SK-N-SH treated with all-trans-retinoic acid at 6 μM for 48 hours (cell line): ENCODE measurements at regions not wholly inside any gene's neighbourhood (a gene's known extent, or its start where the extent isn't known, plus 50 kb on each side); places are given as distances from the start of the nearest gene placed in this dataset.

ENCODE experiments used
- ATAC-seq: fragments of 200-7000 bp; cut with Tn5 transposase; 3 replicates; pipeline ENCODE4 v1.9.1; 2020; ENCODE audit warnings: mild to moderate bottlenecking, moderate library complexity
- ARNTL ChIP-seq: fragments of 450-650 bp; formaldehyde crosslinking; IDR thresholded peaks from 2 replicates; pipeline ENCODE4 v1.5.0; 2020; ENCODE audit warnings: low read depth, mild to moderate bottlenecking, moderate library complexity, borderline replicate concordance
- BACH2 ChIP-seq: fragments of 250-450 bp; sonication (Bioruptor Pico); IDR thresholded peaks from 2 replicates; pipeline ENCODE4 v1.9.0; 2021; ENCODE audit warnings: mild to moderate bottlenecking, borderline replicate concordance
- CSDC2 ChIP-seq: fragments of 250-450 bp; sonication (Bioruptor Pico); IDR thresholded peaks from 2 replicates; pipeline ENCODE4 v1.5.0; 2020; ENCODE audit warnings: mild to moderate bottlenecking, moderate library complexity
- ESRRG ChIP-seq: fragments of 250-450 bp; sonication (Bioruptor Pico); IDR thresholded peaks from 2 replicates; pipeline ENCODE4 v1.6.1; 2021; ENCODE audit warnings: mild to moderate bottlenecking
- GLIS3 ChIP-seq: fragments of 250-450 bp; sonication (Bioruptor Pico); IDR thresholded peaks from 2 replicates; pipeline ENCODE4 v1.5.0; 2020; ENCODE audit warnings: mild to moderate bottlenecking, moderate library complexity
- ISL1 ChIP-seq: fragments of 250-450 bp; sonication (Bioruptor Pico); IDR thresholded peaks from 2 replicates; pipeline ENCODE4 v2.1.2; 2022; ENCODE audit warnings: mild to moderate bottlenecking, moderate library complexity
- OSR1 ChIP-seq: fragments of 250-450 bp; sonication (Bioruptor Pico); IDR thresholded peaks from 2 replicates; pipeline ENCODE4 v1.8.0; 2022; ENCODE audit warnings: moderate library complexity, mild to moderate bottlenecking, inconsistent platforms
- PPARA ChIP-seq: fragments of 250-450 bp; sonication (Bioruptor Pico); IDR thresholded peaks from 2 replicates; pipeline ENCODE4 v1.5.0; 2020; ENCODE audit warnings: mild to moderate bottlenecking, borderline replicate concordance
- RARB ChIP-seq: fragments of 250-450 bp; sonication (Bioruptor Pico); IDR thresholded peaks from 2 replicates; pipeline ENCODE4 v1.8.0; 2021; ENCODE audit warnings: mild to moderate bottlenecking, moderate library complexity
- SNAI2 ChIP-seq: fragments of 250-450 bp; sonication (Bioruptor Pico); IDR thresholded peaks from 2 replicates; pipeline ENCODE4 v1.5.0; 2020; ENCODE audit warnings: mild to moderate bottlenecking, moderate library complexity
- TCF4 ChIP-seq: fragments of 250-450 bp; sonication (Bioruptor Pico); IDR thresholded peaks from 2 replicates; pipeline ENCODE4 v1.8.0; 2021; ENCODE audit warnings: mild to moderate bottlenecking, moderate library complexity, borderline replicate concordance
- TOX ChIP-seq: fragments of 250-450 bp; sonication (Bioruptor Pico); IDR thresholded peaks from 2 replicates; pipeline ENCODE4 v1.8.0; 2021; ENCODE audit warnings: mild to moderate bottlenecking, moderate library complexity, borderline replicate concordance
- ZC3H10 ChIP-seq: fragments of 250-450 bp; sonication (Bioruptor Pico); IDR thresholded peaks from 2 replicates; pipeline ENCODE4 v1.5.1; 2021; ENCODE audit warnings: mild to moderate bottlenecking, moderate library complexity
- ZFP3 ChIP-seq: fragments of 250-450 bp; sonication (Bioruptor Pico); IDR thresholded peaks from 2 replicates; pipeline ENCODE4 v1.5.0; 2020; ENCODE audit warnings: mild to moderate bottlenecking, moderate library complexity
- ZFP30 ChIP-seq: fragments of 450-650 bp; formaldehyde crosslinking; IDR thresholded peaks from 2 replicates; pipeline ENCODE4 v1.5.0; 2022; ENCODE audit warnings: mild to moderate bottlenecking, moderate library complexity
- ZNF565 ChIP-seq: fragments of 450-650 bp; formaldehyde crosslinking; conservative IDR thresholded peaks from 2 replicates; pipeline ENCODE4 v1.5.0; 2020; ENCODE audit warnings: low read depth, mild to moderate bottlenecking, moderate library complexity
- ZNF70 ChIP-seq: fragments of 450-650 bp; formaldehyde crosslinking; IDR thresholded peaks from 2 replicates; pipeline ENCODE4 v1.5.0; 2020; ENCODE audit warnings: mild to moderate bottlenecking, moderate library complexity
- ZNF8 ChIP-seq: fragments of 450-650 bp; formaldehyde crosslinking; IDR thresholded peaks from 2 replicates; pipeline ENCODE4 v1.5.0; 2020; ENCODE audit warnings: mild to moderate bottlenecking, moderate library complexity
- TF ChIP-seq, protein P1 (sequence below): fragments of 250-450 bp; sonication (Bioruptor Pico); IDR thresholded peaks from 2 replicates; pipeline ENCODE4 v1.5.1; 2021; ENCODE audit warnings: mild to moderate bottlenecking, moderate library complexity
- TF ChIP-seq, protein P2 (sequence below): fragments of 250-450 bp; sonication (Bioruptor Pico); IDR thresholded peaks from 2 replicates; pipeline ENCODE4 v1.8.0; 2020; ENCODE audit warnings: mild to moderate bottlenecking, moderate library complexity, borderline replicate concordance
- TF ChIP-seq, protein P3 (sequence below): fragments of 250-450 bp; sonication (Bioruptor Pico); IDR thresholded peaks from 2 replicates; pipeline ENCODE4 v1.5.1; 2020; ENCODE audit warnings: low read depth, mild to moderate bottlenecking, moderate library complexity
- TF ChIP-seq, protein P4 (sequence below): fragments of 250-450 bp; sonication (Bioruptor Pico); IDR thresholded peaks from 2 replicates; pipeline ENCODE4 v1.5.0; 2020; ENCODE audit warnings: mild to moderate bottlenecking, moderate library complexity
- TF ChIP-seq, protein P5 (sequence below): fragments of 250-450 bp; sonication (Bioruptor Pico); IDR thresholded peaks from 2 replicates; pipeline ENCODE4 v1.8.0; 2021; ENCODE audit warnings: low read depth, mild to moderate bottlenecking, moderate library complexity, borderline replicate concordance

DNA sequence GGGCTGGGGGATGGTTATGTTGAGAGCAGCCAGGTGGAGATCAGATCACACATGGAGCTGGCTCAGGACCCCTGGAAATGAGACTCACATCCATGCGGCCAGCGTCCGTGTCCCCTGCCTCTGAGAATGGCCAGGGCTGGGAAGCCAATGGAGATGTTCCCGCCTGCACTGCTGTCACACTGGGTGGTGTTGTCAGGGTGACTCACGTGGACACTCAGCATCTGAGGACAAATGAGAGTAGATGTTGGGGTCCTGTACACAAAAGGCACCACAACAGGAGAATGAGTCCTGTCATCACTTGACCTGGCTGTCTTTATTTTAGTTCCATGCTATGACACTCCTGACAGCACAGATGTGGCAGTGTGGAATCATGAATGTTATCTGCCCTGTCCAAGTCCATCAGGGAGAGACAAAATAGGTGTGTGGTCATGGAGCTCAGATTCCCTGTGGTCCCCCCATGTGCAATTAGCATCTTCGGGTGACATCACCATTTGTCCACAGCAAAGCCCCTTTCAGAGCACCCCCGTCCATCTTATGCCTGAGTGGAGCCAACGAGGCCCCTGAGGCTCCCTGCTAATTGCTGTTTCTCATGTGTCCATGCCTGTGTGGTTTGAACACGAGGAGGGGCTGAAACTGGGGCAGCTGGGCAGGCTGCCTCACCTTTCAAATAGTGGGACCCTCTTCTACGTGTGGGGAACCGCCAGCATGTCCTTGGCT is 393.5 kb downstream of the AACS start:
- no peak for ATAC-seq

DNA sequence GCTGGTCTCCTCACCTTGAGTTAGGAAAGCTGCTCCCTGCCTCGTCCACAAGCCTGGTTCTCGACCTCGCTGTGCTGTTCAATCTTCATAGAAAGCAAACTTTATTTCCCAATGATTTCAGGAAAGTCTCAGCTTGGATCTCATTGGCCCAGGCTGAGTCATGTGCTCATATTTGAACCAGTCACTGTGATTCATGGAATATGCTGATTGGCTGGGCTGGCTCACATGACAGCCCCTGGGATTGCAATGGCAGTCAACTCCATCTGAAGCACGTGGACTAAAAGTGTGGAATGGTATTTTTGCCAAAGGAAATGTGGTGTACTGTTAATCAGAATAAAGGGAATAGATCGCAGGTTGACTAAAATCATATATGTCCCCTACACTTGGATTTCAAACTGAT is 396.6 kb downstream of the AACS start:
- no peak for ATAC-seq
- no peak for TF ChIP-seq ESRRG (CRISPR knock-in tag)
- no peak for TF ChIP-seq BACH2 (CRISPR knock-in tag)
- TF ChIP-seq ZNF70 (CRISPR knock-in tag), result no peak
- no peak for TF ChIP-seq ISL1 (CRISPR knock-in tag)
- TF ChIP-seq RARB, result no peak
- TF ChIP-seq, protein P1, sequence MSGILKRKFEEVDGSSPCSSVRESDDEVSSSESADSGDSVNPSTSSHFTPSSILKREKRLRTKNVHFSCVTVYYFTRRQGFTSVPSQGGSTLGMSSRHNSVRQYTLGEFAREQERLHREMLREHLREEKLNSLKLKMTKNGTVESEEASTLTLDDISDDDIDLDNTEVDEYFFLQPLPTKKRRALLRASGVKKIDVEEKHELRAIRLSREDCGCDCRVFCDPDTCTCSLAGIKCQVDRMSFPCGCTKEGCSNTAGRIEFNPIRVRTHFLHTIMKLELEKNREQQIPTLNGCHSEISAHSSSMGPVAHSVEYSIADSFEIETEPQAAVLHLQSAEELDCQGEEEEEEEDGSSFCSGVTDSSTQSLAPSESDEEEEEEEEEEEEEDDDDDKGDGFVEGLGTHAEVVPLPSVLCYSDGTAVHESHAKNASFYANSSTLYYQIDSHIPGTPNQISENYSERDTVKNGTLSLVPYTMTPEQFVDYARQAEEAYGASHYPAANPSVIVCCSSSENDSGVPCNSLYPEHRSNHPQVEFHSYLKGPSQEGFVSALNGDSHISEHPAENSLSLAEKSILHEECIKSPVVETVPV (CRISPR knock-in tag), result no peak
- TF ChIP-seq, protein P2, sequence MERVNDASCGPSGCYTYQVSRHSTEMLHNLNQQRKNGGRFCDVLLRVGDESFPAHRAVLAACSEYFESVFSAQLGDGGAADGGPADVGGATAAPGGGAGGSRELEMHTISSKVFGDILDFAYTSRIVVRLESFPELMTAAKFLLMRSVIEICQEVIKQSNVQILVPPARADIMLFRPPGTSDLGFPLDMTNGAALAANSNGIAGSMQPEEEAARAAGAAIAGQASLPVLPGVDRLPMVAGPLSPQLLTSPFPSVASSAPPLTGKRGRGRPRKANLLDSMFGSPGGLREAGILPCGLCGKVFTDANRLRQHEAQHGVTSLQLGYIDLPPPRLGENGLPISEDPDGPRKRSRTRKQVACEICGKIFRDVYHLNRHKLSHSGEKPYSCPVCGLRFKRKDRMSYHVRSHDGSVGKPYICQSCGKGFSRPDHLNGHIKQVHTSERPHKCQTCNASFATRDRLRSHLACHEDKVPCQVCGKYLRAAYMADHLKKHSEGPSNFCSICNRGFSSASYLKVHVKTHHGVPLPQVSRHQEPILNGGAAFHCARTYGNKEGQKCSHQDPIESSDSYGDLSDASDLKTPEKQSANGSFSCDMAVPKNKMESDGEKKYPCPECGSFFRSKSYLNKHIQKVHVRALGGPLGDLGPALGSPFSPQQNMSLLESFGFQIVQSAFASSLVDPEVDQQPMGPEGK, result no peak
- no peak for TF ChIP-seq ZFP3 (CRISPR knock-in tag)
- TF ChIP-seq, protein P3, sequence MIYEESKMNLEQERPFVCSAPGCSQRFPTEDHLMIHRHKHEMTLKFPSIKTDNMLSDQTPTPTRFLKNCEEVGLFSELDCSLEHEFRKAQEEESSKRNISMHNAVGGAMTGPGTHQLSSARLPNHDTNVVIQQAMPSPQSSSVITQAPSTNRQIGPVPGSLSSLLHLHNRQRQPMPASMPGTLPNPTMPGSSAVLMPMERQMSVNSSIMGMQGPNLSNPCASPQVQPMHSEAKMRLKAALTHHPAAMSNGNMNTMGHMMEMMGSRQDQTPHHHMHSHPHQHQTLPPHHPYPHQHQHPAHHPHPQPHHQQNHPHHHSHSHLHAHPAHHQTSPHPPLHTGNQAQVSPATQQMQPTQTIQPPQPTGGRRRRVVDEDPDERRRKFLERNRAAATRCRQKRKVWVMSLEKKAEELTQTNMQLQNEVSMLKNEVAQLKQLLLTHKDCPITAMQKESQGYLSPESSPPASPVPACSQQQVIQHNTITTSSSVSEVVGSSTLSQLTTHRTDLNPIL (CRISPR knock-in tag), result no peak
- no peak for TF ChIP-seq CSDC2 (CRISPR knock-in tag)
- no peak for TF ChIP-seq ARNTL (CRISPR knock-in tag)
- no peak for TF ChIP-seq TOX
- TF ChIP-seq SNAI2 (CRISPR knock-in tag), result no peak
- TF ChIP-seq, protein P4, sequence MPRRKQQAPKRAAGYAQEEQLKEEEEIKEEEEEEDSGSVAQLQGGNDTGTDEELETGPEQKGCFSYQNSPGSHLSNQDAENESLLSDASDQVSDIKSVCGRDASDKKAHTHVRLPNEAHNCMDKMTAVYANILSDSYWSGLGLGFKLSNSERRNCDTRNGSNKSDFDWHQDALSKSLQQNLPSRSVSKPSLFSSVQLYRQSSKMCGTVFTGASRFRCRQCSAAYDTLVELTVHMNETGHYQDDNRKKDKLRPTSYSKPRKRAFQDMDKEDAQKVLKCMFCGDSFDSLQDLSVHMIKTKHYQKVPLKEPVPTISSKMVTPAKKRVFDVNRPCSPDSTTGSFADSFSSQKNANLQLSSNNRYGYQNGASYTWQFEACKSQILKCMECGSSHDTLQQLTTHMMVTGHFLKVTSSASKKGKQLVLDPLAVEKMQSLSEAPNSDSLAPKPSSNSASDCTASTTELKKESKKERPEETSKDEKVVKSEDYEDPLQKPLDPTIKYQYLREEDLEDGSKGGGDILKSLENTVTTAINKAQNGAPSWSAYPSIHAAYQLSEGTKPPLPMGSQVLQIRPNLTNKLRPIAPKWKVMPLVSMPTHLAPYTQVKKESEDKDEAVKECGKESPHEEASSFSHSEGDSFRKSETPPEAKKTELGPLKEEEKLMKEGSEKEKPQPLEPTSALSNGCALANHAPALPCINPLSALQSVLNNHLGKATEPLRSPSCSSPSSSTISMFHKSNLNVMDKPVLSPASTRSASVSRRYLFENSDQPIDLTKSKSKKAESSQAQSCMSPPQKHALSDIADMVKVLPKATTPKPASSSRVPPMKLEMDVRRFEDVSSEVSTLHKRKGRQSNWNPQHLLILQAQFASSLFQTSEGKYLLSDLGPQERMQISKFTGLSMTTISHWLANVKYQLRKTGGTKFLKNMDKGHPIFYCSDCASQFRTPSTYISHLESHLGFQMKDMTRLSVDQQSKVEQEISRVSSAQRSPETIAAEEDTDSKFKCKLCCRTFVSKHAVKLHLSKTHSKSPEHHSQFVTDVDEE (CRISPR knock-in tag), result no peak
- TF ChIP-seq ZFP30 (CRISPR knock-in tag), result no peak
- TF ChIP-seq ZNF8, result no peak
- no peak for TF ChIP-seq GLIS3
- no peak for TF ChIP-seq OSR1 (CRISPR knock-in tag)
- TF ChIP-seq ZNF565 (CRISPR knock-in tag), result no peak
- TF ChIP-seq PPARA, result no peak

More for the DNA sequence above, 393.5 kb downstream of the AACS start:
- TF ChIP-seq TOX, result no peak
- TF ChIP-seq ZC3H10 (CRISPR knock-in tag), result no peak
- TF ChIP-seq ZNF70 (CRISPR knock-in tag), result no peak
- TF ChIP-seq, protein P4 (CRISPR knock-in tag), result no peak
- TF ChIP-seq, protein P5, sequence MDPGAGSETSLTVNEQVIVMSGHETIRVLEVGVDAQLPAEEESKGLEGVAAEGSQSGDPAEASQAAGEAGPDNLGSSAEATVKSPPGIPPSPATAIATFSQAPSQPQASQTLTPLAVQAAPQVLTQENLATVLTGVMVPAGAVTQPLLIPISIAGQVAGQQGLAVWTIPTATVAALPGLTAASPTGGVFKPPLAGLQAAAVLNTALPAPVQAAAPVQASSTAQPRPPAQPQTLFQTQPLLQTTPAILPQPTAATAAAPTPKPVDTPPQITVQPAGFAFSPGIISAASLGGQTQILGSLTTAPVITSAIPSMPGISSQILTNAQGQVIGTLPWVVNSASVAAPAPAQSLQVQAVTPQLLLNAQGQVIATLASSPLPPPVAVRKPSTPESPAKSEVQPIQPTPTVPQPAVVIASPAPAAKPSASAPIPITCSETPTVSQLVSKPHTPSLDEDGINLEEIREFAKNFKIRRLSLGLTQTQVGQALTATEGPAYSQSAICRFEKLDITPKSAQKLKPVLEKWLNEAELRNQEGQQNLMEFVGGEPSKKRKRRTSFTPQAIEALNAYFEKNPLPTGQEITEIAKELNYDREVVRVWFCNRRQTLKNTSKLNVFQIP (CRISPR knock-in tag), result no peak
- no peak for TF ChIP-seq GLIS3
- TF ChIP-seq SNAI2 (CRISPR knock-in tag), result no peak
- no peak for TF ChIP-seq ISL1 (CRISPR knock-in tag)
- no peak for TF ChIP-seq TCF4
- TF ChIP-seq, all 23 proteins: peak for 0
